GM12872 (cell line): ENCODE measurements at regions not wholly inside any gene's neighbourhood (a gene's known extent, or its start where the extent isn't known, plus 50 kb on each side); places are given as distances from the start of the nearest gene placed in this dataset.

Experiments used
- CTCF ChIP-seq: IDR thresholded peaks from 3 replicates; pipeline ENCODE4 v1.5.1; 2011; ENCODE audit warnings: low read depth, mild to moderate bottlenecking, low read length, moderate library complexity; ENCODE audit not compliant: insufficient read depth

- TF ChIP-seq CTCF = no peak
Observed at GRCh38 chr10:44042926-44043602, 341.8 kb downstream of the CXCL12 start.

GRCh38 chr10:44042075-44042770 lies 342.7 kb downstream of the CXCL12 start:
- TF ChIP-seq CTCF = no peak

GRCh38 chr10:44039599-44039998 lies 345.3 kb downstream of the CXCL12 start:
- TF ChIP-seq CTCF = no peak

- no peak for TF ChIP-seq CTCF
Observed at GRCh38 chr10:44036425-44036824, 348.5 kb downstream of the CXCL12 start.

- TF ChIP-seq CTCF = no peak
Observed at GRCh38 chr10:44035474-44036197, 349.3 kb downstream of the CXCL12 start.

- no peak for TF ChIP-seq CTCF
Observed at GRCh38 chr10:44034946-44035345, 350.0 kb downstream of the CXCL12 start.

- TF ChIP-seq CTCF = no peak
Observed at GRCh38 chr10:44033008-44033407, 351.9 kb downstream of the CXCL12 start.
